ENCODE measurements at regions not wholly inside any gene's neighbourhood (a gene's known extent, or its start where the extent isn't known, plus 50 kb on each side); places are given as distances from the start of the nearest gene placed in this dataset.

DNA sequence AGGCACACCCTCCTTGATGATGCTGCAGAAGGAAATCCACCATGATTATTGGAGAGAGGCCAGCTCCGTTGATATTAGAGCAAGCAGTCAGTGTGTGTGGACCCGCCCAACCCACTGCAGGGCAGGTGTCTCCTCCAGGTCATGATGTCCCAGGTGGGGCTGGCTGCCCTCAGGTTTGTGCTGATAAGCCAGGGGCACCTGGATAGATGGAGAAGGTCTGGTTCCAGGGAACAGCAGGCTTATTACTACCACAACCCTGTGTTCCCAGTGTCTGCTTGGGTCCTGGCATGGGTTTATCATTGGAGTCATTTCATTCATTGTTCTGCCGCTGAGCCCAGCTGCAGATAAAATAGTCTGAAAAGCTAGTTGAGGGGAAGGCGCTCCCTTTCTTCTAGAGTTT is 181.1 kb upstream of the NECTIN1 start:
- Mint-ChIP-seq H3K9me3 (peaks cover 2 to 9% of the 10 kb centered on the region in 2 experiments), H3K27me3 (ENCODE audit: low read depth) (peaks cover 10% of the 10 kb centered on the region), H3K36me3 (ENCODE audit: insufficient read depth in 1 of 3, low read depth in 3 of 3) (peaks cover 0 to 2% (median under 1%) of the 10 kb centered on the region in 3 experiments; a peak in 4 of 7 replicates), H3K4me3 (no peak overlapping the region), H3K4me1 (peaks cover 27 to 33% of the 10 kb centered on the region in 2 experiments), H3K27ac (no peak overlapping the region)
- H2BK12ac ChIP-seq (ENCODE audit: insufficient read length, low read depth, low read length) = no peak overlapping the region
- H3K4ac ChIP-seq (ENCODE audit: low read depth, low read length) = no peak overlapping the region
- H4K91ac ChIP-seq (ENCODE audit: insufficient read length, low read depth, low read length) = no peak overlapping the region
- no peaks in the 10 kb centered on the region for H3K23me2 ChIP-seq (ENCODE audit: insufficient read length, low read depth, low read length, poor library complexity, severe bottlenecking)
- H3K27ac ChIP-seq (ENCODE audit: insufficient read length, low read depth, low read length) = no peak overlapping the region
- no peak overlapping the region for H3K56ac ChIP-seq (ENCODE audit: insufficient read length, low read depth, low read length)
- H2BK20ac ChIP-seq (ENCODE audit: low read depth, low read length, poor library complexity, severe bottlenecking) = no peak overlapping the region
- H3K79me1 ChIP-seq (ENCODE audit: insufficient read depth, low read depth, low read length, poor library complexity, severe bottlenecking) = no peaks in the 10 kb centered on the region
- no peaks in the 10 kb centered on the region for H3K79me2 ChIP-seq (ENCODE audit: insufficient read depth, low read length)
- H4K8ac ChIP-seq (replicated peaks; ENCODE audit: insufficient read length, low read depth, low read length) = no peak overlapping the region
- no peaks in the 10 kb centered on the region for H3K9me3 ChIP-seq (ENCODE audit: control insufficient read depth, low read depth, low read length)
- no CpG with 5 or more reads among the region's 4 CpGs for WGBS (ENCODE audit: extremely low coverage, insufficient read length, low lambda C conversion rate)
- no peaks in the 10 kb centered on the region for H3K27me3 ChIP-seq (ENCODE audit: insufficient read depth, low read length)
- no peak overlapping the region for H3K18ac ChIP-seq (ENCODE audit: insufficient read length, low read depth, low read length)
- no peak overlapping the region for H3T11ph ChIP-seq (ENCODE audit: low read length)
- no peak overlapping the region for H3K23ac ChIP-seq (ENCODE audit: insufficient read length, low read depth, low read length)
- no peak overlapping the region for H3K4me2 ChIP-seq (ENCODE audit: insufficient read depth, insufficient read length, low read length)
- no peak overlapping the region for H3K14ac ChIP-seq (ENCODE audit: insufficient read depth, low read length)
- H2AFZ ChIP-seq (ENCODE audit: low read length) = no peak overlapping the region
- H2BK5ac ChIP-seq (ENCODE audit: insufficient read length, low read length) = no peak overlapping the region
- no peak overlapping the region for H3K9ac ChIP-seq (ENCODE audit: extremely low read depth, insufficient read length, low read length)
- H4K5ac ChIP-seq (ENCODE audit: insufficient read length, low read depth, low read length) = no peak overlapping the region
- no peak overlapping the region for H2BK120ac ChIP-seq (ENCODE audit: low read depth, low read length, poor library complexity, severe bottlenecking)
- no peaks in the 10 kb centered on the region for H4K20me1 ChIP-seq (ENCODE audit: control insufficient read depth, insufficient read depth, insufficient read length)
- no peak for DNase-seq
- no peak overlapping the region for H2BK15ac ChIP-seq (ENCODE audit: low read depth, low read length)
- TF ChIP-seq, protein P1, sequence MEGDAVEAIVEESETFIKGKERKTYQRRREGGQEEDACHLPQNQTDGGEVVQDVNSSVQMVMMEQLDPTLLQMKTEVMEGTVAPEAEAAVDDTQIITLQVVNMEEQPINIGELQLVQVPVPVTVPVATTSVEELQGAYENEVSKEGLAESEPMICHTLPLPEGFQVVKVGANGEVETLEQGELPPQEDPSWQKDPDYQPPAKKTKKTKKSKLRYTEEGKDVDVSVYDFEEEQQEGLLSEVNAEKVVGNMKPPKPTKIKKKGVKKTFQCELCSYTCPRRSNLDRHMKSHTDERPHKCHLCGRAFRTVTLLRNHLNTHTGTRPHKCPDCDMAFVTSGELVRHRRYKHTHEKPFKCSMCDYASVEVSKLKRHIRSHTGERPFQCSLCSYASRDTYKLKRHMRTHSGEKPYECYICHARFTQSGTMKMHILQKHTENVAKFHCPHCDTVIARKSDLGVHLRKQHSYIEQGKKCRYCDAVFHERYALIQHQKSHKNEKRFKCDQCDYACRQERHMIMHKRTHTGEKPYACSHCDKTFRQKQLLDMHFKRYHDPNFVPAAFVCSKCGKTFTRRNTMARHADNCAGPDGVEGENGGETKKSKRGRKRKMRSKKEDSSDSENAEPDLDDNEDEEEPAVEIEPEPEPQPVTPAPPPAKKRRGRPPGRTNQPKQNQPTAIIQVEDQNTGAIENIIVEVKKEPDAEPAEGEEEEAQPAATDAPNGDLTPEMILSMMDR (conservative IDR thresholded peaks at IDR 0.05) = no peak
- no peak overlapping the region for H2AK5ac ChIP-seq (ENCODE audit: insufficient read length, low read length)
- H3K4me1 ChIP-seq (ENCODE audit: insufficient read depth, low read length) = peaks cover 2% of the 10 kb centered on the region; the same call in 1 of the 2 replicates
